DLD1 (cell line): ENCODE measurements at regions not wholly inside any gene's neighbourhood (a gene's known extent, or its start where the extent isn't known, plus 50 kb on each side); places are given as distances from the start of the nearest gene placed in this dataset.

ENCODE experiments used
- in situ Hi-C: cut with HindIII; loops from 2 replicates; pipeline ENCODE4 v1.10.0; 2017; ENCODE audit warnings: low sequenced_read_pairs

DNA sequence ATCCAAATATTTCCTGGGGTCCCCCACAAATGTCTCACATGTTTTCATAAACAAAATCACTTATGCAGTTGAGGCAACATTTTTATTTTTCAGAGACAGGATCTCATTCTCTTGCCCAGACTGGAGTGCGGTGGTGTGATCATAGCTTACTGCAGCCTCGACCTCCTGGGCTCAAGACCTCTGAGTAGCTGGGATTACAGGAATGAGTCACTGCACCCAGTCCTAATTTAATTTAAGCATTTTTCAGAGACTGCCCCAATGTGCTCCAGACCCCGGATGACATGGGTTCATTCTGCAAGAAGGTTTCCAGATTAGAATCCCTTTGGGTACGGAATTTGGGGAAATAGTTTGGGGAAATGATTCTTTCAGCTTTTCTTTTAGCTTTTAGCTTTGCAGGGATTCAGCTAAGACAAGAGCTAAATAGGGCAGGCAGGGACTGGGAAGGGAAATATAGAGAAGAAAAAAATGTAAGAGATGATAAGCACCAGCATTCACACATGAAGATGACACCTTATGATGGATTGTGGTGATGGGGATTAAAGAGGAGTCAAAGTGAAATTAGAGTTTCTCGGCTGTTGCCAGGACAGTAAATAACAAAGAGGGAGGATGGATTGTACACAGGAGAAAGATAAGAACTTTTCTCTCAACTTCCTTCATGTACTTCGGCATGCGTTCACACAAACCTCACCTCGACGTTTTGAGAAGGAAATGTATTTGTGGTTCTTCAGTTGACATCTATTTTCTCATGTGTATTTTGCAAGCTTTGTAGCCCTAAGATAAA is 169.4 kb upstream of the TAB2 start:
- in situ Hi-C loops, result no loop called here

DNA sequence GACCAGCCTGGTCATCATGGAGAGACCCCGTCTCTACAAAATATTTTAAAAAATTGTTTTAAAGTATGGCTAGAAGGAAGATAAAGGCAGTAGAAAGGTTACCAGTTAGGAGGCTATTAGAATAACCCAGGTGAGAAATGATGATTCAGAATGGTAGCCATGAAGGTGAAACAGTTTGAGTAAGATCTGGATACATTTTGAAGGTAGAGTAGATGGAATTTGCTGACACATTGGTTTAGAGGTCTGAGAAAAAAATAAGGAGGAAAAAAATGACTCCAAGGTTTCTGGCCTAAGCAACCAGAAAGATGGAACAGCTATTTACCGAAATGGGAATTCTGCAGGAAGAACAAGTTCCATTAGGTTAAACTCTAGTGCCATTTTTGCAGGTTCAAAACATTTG is 167.9 kb upstream of the TAB2 start:
- in situ Hi-C loops, result no loop called here

DNA sequence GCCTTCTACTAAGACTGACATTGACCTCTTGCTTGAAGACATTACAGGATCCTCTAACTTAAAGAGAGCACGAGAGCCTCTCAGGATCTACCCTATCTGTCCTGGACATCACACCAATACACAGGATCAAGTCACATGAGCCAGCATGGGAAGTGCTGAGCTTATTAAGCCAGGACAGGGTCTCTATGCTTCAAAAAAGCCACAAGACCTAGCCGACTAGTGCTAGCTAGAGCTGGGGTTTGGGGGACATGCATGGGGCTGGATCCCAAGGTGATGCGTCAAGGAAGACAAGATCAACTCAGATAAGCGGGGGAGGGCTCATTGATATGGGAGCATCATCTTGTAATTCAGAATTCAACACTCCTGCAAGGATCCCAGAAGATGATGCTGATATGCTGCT is 167.2 kb upstream of the TAB2 start:
- in situ Hi-C loops, result no loop called here

DNA sequence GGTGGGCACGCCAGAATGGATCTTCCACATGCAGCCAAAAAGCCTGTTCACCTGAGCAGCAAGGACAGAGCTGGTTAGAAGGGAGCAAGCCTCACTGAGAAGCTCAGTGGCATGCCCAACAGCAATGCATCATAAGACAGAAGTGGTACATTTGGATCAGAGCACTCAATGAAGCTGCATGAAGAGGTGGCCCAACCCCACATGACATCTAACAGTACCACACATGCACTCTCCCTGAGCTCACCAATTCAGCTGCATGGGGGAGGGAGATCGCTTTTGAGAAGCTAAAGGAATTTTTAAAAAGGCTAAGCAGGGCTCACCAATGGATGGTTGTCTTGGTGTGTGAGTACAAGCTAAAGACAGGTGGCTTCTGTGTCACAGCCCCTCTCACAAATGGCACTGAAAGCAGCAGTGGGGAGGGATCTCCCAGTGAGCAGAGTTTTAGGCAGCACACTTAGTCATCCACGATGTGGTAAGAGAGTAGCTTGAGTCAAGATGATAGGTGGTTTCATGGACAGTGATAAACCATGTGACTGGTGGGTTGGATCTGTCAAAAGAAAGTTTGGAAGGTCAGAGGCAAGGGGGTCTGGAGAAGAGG is 166.6 kb upstream of the TAB2 start:
- in situ Hi-C loops, result no loop called here

DNA sequence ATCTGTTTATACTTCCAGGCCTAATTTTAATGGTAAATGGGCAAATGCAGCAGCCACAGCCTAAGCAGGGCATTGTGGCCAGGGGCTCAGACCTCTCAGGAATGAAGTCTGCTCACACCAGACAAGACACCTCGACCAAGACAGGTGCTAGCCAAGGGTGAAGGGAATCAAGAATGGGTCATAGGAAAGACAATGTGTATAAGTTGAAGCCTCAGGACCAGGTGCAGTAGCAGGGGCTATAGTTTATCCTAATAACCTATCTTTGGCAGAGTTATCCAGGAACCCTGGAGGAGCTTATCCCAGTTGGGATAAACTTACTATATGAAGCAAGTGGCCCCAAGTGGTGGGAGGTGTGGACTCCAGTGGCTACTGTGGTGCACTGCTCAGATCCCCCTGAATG is 165.0 kb upstream of the TAB2 start:
- in situ Hi-C loops, result no loop called here

DNA sequence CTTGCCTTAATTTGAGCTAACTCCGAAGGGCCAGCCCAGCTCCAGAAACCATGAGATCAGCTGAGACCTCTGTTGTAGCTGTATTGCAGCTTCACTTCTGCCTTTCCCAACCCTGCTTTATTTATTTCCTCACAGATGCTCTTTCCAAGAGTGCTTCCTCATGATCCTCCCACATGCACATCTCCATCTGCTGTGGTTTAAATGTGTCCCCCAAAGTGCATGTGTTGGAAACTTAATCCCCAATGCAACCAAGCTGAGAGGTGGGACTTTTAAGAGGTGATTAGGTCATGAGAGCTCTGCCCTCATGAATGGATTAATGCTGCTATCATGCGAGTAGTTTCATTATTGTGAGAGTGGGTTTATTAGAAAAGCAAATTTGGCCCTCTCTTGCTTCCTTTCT is 164.4 kb upstream of the TAB2 start:
- in situ Hi-C loops, result no loop called here

DNA sequence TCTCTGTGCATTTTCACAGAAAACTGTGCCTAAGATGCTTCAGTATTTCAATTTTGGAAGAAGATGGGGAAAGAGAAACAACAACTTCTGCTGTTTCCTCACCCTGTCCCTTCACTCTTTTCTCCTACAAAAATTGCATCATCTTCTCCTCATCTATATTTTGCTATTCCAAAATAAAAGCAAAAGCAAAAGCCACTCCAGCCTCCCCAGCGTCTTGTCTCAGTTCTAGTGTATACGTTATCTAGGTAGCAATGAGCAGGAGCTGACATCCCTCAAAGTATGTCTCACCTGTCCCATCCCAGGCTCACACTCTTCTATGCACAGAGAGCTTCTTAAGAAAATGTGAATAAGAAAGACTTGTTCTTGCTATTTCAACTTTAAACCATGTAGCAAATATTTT is 163.8 kb upstream of the TAB2 start:
- in situ Hi-C loops, result no loop called here

DNA sequence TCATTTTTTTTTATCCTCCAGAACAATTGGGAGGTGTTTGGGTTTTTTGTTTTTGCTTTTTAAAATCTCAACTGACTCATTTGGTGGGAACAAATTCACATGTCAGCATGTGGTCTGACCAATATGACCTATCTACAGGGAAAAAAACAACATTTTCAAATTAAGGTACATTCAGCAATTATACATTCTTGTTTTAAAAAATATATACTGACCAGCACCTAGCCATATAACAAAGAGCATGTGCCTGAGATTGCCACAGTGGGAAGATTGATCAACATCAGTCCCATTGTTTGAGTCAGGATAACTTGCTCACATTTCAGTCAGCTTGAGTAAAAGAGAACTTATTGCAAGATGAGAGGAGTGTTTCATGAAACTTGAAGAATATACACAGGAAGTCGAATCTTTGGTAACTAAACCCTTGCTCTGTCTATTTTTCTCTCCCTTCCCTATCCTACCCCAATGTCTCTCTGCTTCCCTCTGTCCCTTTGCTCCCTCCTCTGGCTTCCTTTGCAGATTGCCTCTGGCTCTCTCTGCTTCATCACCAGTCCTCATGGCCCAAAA is 163.2 kb upstream of the TAB2 start:
- in situ Hi-C loops, result no loop called here

DNA sequence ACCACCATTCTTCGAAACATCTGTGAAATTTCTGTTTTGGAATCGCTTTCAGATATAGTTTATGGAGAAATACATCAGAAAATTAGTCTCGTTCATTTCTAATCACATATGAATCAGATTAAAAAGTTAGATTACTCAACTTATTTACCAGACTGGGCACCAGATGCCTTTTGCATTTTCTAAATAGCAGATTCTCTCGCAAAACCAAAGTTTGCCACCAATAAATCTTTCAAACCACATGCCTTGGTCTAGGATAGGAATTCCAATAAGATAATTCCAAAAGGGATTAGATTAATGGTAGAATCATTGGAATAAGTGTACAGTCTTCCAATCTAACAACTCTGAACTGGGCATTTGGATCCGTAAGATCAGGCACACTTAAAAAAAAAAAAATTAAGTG is 160.4 kb upstream of the TAB2 start:
- in situ Hi-C loops, result no loop called here

DNA sequence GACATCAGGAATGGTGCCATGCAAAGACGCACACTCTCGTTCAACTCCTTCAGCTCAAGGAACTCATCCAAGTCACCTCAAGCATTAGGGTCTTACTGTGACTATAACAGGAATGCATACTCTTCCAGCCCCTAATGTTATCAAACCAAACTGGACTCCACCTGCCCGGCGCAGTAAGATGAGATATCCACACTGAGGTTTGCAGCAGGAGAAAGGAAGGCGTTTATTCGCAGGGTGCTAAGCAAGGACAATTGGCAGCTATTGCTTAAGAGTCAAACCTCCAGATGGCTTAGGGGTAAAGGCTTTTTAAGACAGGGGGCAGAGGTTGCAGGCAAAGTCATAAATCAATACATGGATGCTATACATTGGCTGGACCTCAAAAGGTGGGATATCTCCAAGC is 159.4 kb upstream of the TAB2 start:
- in situ Hi-C loops, result no loop called here

DNA sequence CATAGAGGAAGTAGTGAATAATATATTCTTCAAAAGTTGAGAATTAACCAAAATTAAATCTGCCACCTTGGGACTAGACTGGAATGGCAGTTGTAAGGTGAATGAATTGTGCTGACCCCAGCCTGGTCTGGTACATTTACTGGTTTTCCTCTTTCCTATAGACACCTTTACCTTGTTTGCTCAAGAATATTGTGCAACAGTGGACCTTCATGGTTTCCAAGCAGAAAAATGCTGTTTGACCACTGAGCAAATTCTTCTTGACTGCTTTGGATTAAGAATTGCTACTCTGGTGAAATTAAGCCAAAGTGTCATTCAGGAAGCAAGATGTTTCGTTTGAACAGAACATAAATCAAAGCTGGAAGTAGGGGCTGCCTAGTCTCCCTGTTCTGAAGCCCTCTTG is 156.6 kb upstream of the TAB2 start:
- in situ Hi-C loops, result no loop called here

DNA sequence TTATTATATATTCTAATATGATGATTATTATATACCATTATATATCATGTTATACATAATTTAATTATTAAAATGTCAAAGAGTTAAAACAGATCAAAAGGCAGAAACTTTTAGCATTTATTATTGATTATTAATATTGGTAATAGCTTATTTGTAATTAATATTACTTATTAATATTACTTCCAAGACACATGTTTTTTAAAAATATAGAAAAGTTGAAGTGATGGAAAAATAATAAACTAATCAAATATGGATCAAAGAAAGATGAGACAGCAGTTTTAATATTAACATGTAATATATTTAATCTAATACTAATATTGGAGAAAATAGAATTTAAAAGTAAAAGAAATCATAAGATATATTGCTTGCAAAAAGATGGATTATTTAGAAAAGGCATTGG is 154.6 kb upstream of the TAB2 start:
- in situ Hi-C loops, result no loop called here

DNA sequence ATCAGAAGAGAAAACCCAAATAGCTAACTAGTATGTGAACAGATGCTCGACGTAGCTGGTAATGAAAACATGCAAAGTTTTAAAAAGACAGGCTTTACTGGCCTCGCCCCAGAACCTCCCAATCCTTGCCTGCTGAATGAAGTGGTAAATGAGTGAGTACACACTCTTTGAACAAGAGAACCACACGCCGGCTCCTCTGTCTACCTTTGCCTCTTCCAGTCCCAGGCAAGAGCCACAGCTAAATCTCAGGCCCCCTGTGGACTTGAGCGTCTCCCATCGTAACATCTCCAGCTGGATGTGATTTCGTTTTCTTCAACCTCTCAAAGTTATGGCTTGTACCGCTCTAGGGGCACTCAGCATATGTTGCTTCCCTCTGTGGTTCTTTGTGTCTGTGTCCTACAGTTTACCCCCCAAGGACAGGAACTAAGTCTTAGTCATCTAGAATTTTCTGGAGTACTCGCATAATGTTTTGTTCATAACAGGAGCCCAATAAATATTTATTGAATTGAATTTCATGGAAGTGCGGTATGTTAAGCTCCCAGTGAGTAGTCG is 153.2 kb upstream of the TAB2 start:
- in situ Hi-C loops, result no loop called here

DNA sequence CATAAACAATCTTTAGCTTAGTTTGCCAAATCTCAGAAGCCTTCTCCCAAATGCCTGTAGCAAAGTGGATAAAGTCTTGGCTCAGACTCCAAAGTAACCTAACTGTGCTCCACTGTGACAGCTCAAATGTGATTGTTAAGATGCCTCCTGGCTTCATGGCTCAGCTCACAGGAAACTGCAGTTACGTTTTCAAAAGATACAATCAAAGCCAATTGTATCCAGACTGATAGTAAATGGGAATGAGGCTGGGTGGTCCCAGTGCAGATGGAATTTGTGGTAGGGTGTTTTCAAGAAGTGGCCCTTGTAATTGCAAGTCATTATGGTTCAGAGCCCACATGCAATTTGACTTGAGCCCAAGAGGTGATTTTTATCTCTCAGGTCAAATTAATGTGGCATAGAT is 151.2 kb upstream of the TAB2 start:
- in situ Hi-C loops, result no loop called here

DNA sequence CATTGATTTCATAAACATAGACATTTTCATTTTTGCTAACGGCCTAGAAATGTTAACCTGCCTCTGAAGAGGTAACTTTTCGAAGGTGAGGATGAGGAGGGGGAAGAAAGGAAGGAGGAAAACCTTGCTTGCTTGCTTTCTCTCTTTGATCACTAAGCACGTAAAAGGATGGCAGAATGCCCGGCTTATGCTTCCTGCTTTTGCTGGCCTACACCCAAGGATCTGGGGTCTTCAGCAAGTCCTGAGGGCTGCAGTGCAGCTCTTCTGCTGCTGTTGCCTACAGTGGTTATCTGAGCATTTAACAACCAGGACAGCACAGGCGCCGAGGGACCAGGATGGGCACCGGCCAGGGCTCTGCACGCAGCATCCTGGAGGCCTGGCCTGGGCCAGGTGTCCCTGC is 150.8 kb upstream of the TAB2 start:
- in situ Hi-C loops, result no loop called here

DNA sequence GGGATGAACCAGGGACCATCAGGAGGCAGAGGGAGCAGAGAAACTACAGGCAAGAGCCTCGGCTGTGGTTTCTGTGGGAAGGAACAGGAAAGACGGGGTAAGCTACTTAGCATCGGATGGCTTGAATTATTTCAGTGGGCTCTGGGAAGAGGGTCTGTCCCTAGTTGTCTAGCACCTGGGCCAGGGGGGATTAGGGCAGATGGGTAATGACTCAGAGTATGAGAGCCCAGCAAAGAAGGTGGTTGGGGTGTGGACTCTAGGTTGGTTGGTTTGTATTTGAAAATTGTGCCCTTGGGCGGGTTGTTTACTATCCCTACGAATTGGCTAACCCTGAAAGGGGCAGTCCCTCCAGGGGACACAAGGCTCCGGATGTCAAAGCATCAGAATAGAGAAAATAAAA is 148.5 kb upstream of the TAB2 start:
- in situ Hi-C loops, result no loop called here

DNA sequence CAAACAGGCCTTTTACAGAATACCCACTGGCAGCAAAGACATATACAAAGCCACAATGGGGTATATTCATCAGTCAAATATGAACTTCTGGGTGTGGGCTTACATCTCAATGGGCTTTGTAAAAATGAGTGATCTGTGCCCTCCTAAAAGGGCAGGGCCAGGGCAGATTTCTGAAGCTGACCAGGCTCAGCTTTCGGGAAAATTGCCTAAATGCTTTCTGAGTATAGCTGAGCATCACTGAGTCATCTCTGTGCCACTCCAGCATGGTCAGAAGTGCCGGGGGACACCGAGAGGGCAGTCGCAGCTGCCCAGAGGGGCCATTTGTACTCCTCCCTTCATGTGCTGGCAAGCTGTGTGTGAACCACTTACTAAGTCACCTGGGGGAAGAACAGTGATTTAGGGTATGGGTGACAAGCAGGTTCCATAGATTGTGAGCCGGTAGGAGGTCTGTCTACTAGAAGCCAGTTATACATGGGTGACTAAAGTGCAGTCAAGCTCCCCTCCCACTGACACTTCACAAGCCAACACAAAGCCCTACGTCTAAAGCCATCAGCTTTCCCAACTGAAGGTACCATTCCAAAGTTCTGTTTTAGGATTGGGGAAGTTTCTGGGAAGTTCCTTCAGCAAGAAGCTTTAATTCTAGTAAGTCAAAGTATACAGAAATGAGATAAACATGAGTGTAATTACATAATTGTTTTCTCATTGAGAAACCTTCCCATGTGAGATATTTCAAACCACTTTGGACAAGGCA is 147.6 kb upstream of the TAB2 start:
- in situ Hi-C loops, result no loop called here

DNA sequence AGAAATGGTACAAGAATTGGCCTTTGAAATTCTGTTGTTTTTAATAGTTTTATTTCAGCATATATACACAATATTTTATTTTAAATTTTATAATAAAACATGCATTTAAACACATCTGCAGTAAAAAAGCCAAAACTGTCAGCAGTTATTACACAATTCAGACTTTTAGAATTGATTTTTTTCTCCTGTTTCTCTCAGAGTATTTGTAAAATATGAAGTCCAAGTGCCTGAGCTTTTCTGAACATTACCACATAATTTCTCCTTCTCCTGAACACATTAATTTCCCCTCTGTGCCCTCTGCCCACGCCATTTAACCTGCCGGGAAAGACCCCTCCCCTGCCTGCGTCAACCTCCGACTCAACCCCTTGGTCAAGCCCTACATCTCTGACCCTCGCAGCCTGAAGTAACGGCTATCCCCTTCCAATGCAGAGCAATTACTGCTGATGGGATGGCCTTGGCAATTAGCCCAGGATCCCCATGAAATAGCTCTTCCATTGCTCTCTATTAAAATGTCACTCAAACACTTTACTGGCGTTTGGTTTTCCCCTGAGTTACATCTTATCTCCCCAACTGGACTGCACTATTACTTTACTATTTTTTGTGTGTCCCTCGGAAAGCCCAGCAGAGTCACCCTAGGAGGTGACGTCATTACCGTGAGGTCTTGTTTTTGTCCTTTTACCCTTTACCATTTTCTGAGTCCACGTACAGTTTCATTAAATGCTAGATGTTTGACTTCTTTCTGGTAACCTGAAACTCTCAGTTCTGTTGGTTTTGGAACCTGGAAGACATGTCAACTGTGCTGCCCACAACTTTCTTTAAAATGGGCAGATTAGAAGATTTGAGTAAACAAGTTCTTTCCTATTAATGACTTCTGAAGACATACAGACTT is 146.7 kb upstream of the TAB2 start:
- in situ Hi-C loops, result no loop called here

DNA sequence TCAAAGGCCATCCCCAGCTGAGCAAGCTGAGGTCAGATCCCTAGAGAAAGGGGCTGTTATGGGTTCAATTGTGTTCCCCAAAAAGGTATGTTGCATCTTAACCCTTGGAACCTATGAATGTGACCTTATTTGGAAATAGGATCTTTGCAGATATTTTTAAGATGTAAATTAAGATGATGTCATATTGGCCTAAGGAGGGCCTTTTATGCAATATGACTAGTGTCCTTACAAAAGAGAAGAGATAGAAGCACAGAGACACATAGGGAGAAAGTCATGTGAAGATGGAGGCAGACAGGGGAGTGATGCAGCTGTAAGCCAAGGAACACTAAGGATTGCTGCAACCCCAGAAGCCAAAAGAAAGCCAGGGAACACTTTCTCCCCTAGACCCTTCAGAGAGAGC is 144.3 kb upstream of the TAB2 start:
- in situ Hi-C loops, result no loop called here

DNA sequence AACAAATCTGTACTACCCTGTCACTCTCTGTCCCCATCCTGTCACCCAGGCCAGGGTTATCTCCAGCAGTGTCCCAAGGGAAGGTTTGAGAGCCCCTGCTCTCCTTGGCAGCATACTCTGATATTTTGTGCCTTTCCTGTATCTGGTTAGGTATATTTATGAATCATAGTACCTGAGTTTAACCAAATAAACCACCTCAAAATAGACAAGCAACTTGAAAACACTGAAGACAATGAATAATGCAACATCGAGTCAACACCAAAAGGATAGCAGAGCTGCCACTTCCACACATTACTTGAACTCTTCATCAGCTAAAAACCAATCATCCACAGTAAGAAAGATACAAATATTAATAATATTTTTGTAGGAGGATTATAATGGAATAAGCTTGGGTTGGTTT is 142.6 kb upstream of the TAB2 start:
- in situ Hi-C loops, result no loop called here
